Activated CD8-positive, alpha-beta memory T cell treated with anti-CD3 and anti-CD28 coated beads for 4 hours (primary cell): ENCODE measurements at regions not wholly inside any gene's neighbourhood (a gene's known extent, or its start where the extent isn't known, plus 50 kb on each side); places are given as distances from the start of the nearest gene placed in this dataset.

Source experiments
- DNase-seq, 2 donors: peaks; one replicate each; pipeline ENCODE4 v3.0.0-alpha.2; 2020; ENCODE audit warnings: low read depth in 2 of 2

GRCh38 chr6:168724033-168724432 is 283.0 kb downstream of the SMOC2 start:
- DNase-seq = no peak

- DNase-seq = no peak
These were observed 281.4 kb downstream of the SMOC2 start for GRCh38 chr6:168722397-168722796.

GRCh38 chr6:168721571-168721970 is 280.6 kb downstream of the SMOC2 start:
- DNase-seq = no peak

GRCh38 chr6:168719901-168720300 is 278.9 kb downstream of the SMOC2 start:
- DNase-seq = no peak

- DNase-seq = no peak
These were observed 278.0 kb downstream of the SMOC2 start for GRCh38 chr6:168718821-168719475.
